ENCODE measurements at regions not wholly inside any gene's neighbourhood (a gene's known extent, or its start where the extent isn't known, plus 50 kb on each side); places are given as distances from the start of the nearest gene placed in this dataset.
"Not testable (repeated sequence)": the region's sequence is repeated elsewhere in the genome, so short reads cannot be mapped to it uniquely, and the experiment has no call there.

- intact Hi-C loops (cut with DNase I); H3K27me3 ChIP-seq (ENCODE audit: control insufficient read depth, insufficient read depth); ATAC-seq; H3K9me3 ChIP-seq (ENCODE audit: control insufficient read depth, low read length); H3K4me3 ChIP-seq (ENCODE audit: low read length); H3K4me1 ChIP-seq (ENCODE audit: control insufficient read depth, insufficient read depth, low read length); DNase-seq; H3K27ac ChIP-seq (ENCODE audit: low read length): not testable (repeated sequence)
- 59% methylated on average over 3 of the region's 3 CpGs for WGBS
These were observed 59.3 kb downstream of the NUTM2D start for GRCh38 chr10:87416892-87417291.

- H3K4me3 ChIP-seq (ENCODE audit: low read length); H3K27me3 ChIP-seq (ENCODE audit: control insufficient read depth, insufficient read depth); intact Hi-C loops (cut with DNase I); DNase-seq; H3K27ac ChIP-seq (ENCODE audit: low read length); H3K4me1 ChIP-seq (ENCODE audit: control insufficient read depth, insufficient read depth, low read length); ATAC-seq; H3K9me3 ChIP-seq (ENCODE audit: control insufficient read depth, low read length): not testable (repeated sequence)
These were observed 65.1 kb downstream of the NUTM2D start for GRCh38 chr10:87422641-87423040.

GRCh38 chr10:87424697-87425373 is 67.3 kb downstream of the NUTM2D start:
- H3K9me3 ChIP-seq (ENCODE audit: control insufficient read depth, low read length); H3K4me1 ChIP-seq (ENCODE audit: control insufficient read depth, insufficient read depth, low read length); ATAC-seq; DNase-seq; H3K27ac ChIP-seq (ENCODE audit: low read length); intact Hi-C loops (cut with DNase I); H3K27me3 ChIP-seq (ENCODE audit: control insufficient read depth, insufficient read depth); H3K4me3 ChIP-seq (ENCODE audit: low read length): not testable (repeated sequence)
- 74% methylated on average over 3 of the region's 3 CpGs for WGBS

- H3K4me1 ChIP-seq (ENCODE audit: control insufficient read depth, insufficient read depth, low read length); DNase-seq; H3K27ac ChIP-seq (ENCODE audit: low read length); intact Hi-C loops (cut with DNase I); H3K4me3 ChIP-seq (ENCODE audit: low read length); H3K27me3 ChIP-seq (ENCODE audit: control insufficient read depth, insufficient read depth); H3K9me3 ChIP-seq (ENCODE audit: control insufficient read depth, low read length); ATAC-seq: not testable (repeated sequence)
- WGBS, result 67% methylated on average over 1 of the region's 4 CpGs
These were observed 70.9 kb upstream of the MINPP1 start for GRCh38 chr10:87433836-87434235.

- DNase-seq; H3K9me3 ChIP-seq (ENCODE audit: control insufficient read depth, low read length); H3K4me1 ChIP-seq (ENCODE audit: control insufficient read depth, insufficient read depth, low read length); intact Hi-C loops (cut with DNase I); H3K27ac ChIP-seq (ENCODE audit: low read length); H3K4me3 ChIP-seq (ENCODE audit: low read length); H3K27me3 ChIP-seq (ENCODE audit: control insufficient read depth, insufficient read depth): not testable (repeated sequence)
- WGBS, result 74% methylated on average over 2 of the region's 3 CpGs
- ATAC-seq, result peak in 1 of 2 donors; percentile 58
These were observed 69.3 kb upstream of the MINPP1 start for GRCh38 chr10:87435295-87435826.

- ATAC-seq, result peak; percentile 94 to 97
- H3K27me3 ChIP-seq (ENCODE audit: control insufficient read depth, insufficient read depth); intact Hi-C loops (cut with DNase I); H3K4me1 ChIP-seq (ENCODE audit: control insufficient read depth, insufficient read depth, low read length); H3K4me3 ChIP-seq (ENCODE audit: low read length); H3K27ac ChIP-seq (ENCODE audit: low read length); H3K9me3 ChIP-seq (ENCODE audit: control insufficient read depth, low read length): not testable (repeated sequence)
- peak; percentile 49 to 55 (median 53) for DNase-seq
- under 1% methylated on average over 11 of the region's 14 CpGs for WGBS
These were observed 68.6 kb upstream of the MINPP1 start for GRCh38 chr10:87436104-87436503.

GRCh38 chr10:87437450-87437849 is 67.2 kb upstream of the MINPP1 start:
- H3K4me3 ChIP-seq (ENCODE audit: low read length); H3K4me1 ChIP-seq (ENCODE audit: control insufficient read depth, insufficient read depth, low read length); H3K27ac ChIP-seq (ENCODE audit: low read length); H3K27me3 ChIP-seq (ENCODE audit: control insufficient read depth, insufficient read depth); H3K9me3 ChIP-seq (ENCODE audit: control insufficient read depth, low read length); ATAC-seq; intact Hi-C loops (cut with DNase I); DNase-seq: not testable (repeated sequence)
- WGBS, result 56% methylated on average over 1 of the region's 2 CpGs
